GM23338 (cell line): ENCODE measurements at regions not wholly inside any gene's neighbourhood (a gene's known extent, or its start where the extent isn't known, plus 50 kb on each side); places are given as distances from the start of the nearest gene placed in this dataset.

ENCODE experiments used
- EZH2 ChIP-seq: fragments of 200-600 bp; sonication (generic); IDR thresholded peaks from one replicate; pipeline ENCODE4 v1.8.0; 2017; ENCODE audit warnings: antibody characterized with exemption, mild to moderate bottlenecking, low read depth; ENCODE audit not compliant: unreplicated experiment
- NANOG ChIP-seq: IDR thresholded peaks from 2 replicates; pipeline ENCODE4 v1.6.1; 2016; ENCODE audit warnings: antibody characterized with exemption, borderline replicate concordance
- REST ChIP-seq: IDR thresholded peaks from one replicate; pipeline ENCODE4 v1.6.1; 2018; ENCODE audit warnings: antibody characterized with exemption; ENCODE audit not compliant: unreplicated experiment
- STAT1 ChIP-seq: IDR thresholded peaks from one replicate; pipeline ENCODE4 v1.6.1; 2016; ENCODE audit warnings: antibody characterized with exemption; ENCODE audit not compliant: unreplicated experiment
- ZNF114 ChIP-seq: fragments of 250-450 bp; sonication (Bioruptor Pico); IDR thresholded peaks from 2 replicates; pipeline ENCODE4 v1.5.0; 2020; ENCODE audit warnings: mild to moderate bottlenecking, moderate library complexity
- ZNF331 ChIP-seq: fragments of 250-450 bp; sonication (Bioruptor Pico); IDR thresholded peaks from 2 replicates; pipeline ENCODE4 v1.5.0; 2020; ENCODE audit warnings: low read depth, mild to moderate bottlenecking, moderate library complexity
- TF ChIP-seq, protein P1 (sequence below): fragments of 250-450 bp; sonication (Bioruptor Pico); IDR thresholded peaks from 2 replicates; pipeline ENCODE4 v1.5.0; 2020; ENCODE audit warnings: mild to moderate bottlenecking, moderate library complexity
- TF ChIP-seq, protein P2 (sequence below), 2 experiments: fragments of 200-600 bp in 1 of 2; sonication (generic) in 1 of 2; conservative IDR thresholded peaks; 2 replicates each; pipeline versions ENCODE4 v1.5.1 to v1.6.1; 2016 to 2017; ENCODE audit warnings: antibody characterized with exemption in 2 of 2, low read depth in 2 of 2, mild to moderate bottlenecking in 2 of 2, moderate library complexity in 1 of 2

DNA sequence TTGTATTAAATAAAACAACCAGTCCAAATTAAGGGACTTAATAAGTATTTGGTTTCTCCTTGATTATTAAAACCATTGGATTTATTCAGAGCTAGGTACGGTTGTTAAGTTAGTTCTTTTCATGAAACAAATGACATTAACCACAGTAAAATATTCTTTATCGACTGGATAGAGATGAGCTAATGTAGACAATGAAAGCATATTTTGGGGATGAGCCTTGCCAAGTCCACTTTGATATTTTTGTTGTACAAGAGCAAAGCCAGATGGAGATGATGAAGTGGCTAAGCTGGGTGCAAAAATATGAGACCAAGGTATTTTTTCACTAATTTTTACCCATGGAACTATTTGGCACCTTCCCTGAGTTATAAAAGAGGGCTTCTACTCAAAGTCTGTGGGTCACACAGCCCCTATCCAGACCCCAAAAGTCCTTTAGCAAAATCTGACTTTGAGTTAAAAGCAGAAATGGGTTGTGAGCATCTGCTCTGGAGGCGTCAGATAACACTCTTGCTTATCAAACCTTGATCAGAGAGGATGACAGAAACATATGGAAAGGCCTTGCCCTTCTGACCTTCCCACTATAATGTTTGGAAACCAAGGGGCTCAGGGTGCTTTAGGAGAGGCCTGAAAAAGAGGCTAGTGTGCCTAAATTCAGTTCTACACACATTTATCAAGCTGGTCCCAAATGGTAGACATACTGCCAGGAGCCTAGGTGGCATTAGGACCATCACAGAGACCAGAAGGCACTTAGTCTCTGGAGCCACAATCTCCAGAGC is 456.8 kb downstream of the MTX2 start (continued):
- TF ChIP-seq, protein P1, sequence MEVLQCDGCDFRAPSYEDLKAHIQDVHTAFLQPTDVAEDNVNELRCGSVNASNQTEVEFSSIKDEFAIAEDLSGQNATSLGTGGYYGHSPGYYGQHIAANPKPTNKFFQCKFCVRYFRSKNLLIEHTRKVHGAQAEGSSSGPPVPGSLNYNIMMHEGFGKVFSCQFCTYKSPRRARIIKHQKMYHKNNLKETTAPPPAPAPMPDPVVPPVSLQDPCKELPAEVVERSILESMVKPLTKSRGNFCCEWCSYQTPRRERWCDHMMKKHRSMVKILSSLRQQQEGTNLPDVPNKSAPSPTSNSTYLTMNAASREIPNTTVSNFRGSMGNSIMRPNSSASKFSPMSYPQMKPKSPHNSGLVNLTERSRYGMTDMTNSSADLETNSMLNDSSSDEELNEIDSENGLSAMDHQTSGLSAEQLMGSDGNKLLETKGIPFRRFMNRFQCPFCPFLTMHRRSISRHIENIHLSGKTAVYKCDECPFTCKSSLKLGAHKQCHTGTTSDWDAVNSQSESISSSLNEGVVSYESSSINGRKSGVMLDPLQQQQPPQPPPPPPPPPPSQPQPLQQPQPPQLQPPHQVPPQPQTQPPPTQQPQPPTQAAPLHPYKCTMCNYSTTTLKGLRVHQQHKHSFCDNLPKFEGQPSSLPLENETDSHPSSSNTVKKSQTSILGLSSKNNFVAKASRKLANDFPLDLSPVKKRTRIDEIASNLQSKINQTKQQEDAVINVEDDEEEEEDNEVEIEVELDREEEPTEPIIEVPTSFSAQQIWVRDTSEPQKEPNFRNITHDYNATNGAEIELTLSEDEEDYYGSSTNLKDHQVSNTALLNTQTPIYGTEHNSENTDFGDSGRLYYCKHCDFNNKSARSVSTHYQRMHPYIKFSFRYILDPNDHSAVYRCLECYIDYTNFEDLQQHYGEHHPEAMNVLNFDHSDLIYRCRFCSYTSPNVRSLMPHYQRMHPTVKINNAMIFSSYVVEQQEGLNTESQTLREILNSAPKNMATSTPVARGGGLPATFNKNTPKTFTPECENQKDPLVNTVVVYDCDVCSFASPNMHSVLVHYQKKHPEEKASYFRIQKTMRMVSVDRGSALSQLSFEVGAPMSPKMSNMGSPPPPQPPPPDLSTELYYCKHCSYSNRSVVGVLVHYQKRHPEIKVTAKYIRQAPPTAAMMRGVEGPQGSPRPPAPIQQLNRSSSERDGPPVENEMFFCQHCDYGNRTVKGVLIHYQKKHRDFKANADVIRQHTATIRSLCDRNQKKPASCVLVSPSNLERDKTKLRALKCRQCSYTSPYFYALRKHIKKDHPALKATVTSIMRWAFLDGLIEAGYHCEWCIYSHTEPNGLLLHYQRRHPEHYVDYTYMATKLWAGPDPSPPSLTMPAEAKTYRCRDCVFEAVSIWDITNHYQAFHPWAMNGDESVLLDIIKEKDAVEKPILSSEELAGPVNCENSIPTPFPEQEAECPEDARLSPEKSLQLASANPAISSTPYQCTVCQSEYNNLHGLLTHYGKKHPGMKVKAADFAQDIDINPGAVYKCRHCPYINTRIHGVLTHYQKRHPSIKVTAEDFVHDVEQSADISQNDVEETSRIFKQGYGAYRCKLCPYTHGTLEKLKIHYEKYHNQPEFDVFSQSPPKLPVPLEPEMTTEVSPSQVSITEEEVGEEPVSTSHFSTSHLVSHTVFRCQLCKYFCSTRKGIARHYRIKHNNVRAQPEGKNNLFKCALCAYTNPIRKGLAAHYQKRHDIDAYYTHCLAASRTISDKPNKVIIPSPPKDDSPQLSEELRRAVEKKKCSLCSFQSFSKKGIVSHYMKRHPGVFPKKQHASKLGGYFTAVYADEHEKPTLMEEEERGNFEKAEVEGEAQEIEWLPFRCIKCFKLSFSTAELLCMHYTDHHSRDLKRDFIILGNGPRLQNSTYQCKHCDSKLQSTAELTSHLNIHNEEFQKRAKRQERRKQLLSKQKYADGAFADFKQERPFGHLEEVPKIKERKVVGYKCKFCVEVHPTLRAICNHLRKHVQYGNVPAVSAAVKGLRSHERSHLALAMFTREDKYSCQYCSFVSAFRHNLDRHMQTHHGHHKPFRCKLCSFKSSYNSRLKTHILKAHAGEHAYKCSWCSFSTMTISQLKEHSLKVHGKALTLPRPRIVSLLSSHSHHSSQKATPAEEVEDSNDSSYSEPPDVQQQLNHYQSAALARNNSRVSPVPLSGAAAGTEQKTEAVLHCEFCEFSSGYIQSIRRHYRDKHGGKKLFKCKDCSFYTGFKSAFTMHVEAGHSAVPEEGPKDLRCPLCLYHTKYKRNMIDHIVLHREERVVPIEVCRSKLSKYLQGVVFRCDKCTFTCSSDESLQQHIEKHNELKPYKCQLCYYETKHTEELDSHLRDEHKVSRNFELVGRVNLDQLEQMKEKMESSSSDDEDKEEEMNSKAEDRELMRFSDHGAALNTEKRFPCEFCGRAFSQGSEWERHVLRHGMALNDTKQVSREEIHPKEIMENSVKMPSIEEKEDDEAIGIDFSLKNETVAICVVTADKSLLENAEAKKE (CRISPR knock-in tag) = no peak
- TF ChIP-seq, protein P2, sequence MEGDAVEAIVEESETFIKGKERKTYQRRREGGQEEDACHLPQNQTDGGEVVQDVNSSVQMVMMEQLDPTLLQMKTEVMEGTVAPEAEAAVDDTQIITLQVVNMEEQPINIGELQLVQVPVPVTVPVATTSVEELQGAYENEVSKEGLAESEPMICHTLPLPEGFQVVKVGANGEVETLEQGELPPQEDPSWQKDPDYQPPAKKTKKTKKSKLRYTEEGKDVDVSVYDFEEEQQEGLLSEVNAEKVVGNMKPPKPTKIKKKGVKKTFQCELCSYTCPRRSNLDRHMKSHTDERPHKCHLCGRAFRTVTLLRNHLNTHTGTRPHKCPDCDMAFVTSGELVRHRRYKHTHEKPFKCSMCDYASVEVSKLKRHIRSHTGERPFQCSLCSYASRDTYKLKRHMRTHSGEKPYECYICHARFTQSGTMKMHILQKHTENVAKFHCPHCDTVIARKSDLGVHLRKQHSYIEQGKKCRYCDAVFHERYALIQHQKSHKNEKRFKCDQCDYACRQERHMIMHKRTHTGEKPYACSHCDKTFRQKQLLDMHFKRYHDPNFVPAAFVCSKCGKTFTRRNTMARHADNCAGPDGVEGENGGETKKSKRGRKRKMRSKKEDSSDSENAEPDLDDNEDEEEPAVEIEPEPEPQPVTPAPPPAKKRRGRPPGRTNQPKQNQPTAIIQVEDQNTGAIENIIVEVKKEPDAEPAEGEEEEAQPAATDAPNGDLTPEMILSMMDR (conservative IDR thresholded peaks at IDR 0.05; ENCODE audit: low read depth in 2 of 2) = no peak
- TF ChIP-seq REST = no peak
- TF ChIP-seq NANOG = no peak
- no peak for TF ChIP-seq ZNF331 (CRISPR knock-in tag)
- no peak for TF ChIP-seq STAT1
- no peak for TF ChIP-seq ZNF114 (CRISPR knock-in tag)
- no peak for TF ChIP-seq EZH2
